GM12875 (cell line): ENCODE measurements at regions not wholly inside any gene's neighbourhood (a gene's known extent, or its start where the extent isn't known, plus 50 kb on each side); places are given as distances from the start of the nearest gene placed in this dataset.

Experiments
- H3K4me3 ChIP-seq: one replicate; pipeline ENCODE4 v1.5.1; 2011; ENCODE audit warnings: low read depth, low read length, control low read depth
- TF ChIP-seq, protein P1 (sequence below): IDR thresholded peaks from 2 replicates; pipeline ENCODE4 v1.5.1; 2011; ENCODE audit warnings: low read depth, mild to moderate bottlenecking, control low read depth, inconsistent platforms, low read length, moderate library complexity, borderline replicate concordance; ENCODE audit not compliant: insufficient read depth

DNA sequence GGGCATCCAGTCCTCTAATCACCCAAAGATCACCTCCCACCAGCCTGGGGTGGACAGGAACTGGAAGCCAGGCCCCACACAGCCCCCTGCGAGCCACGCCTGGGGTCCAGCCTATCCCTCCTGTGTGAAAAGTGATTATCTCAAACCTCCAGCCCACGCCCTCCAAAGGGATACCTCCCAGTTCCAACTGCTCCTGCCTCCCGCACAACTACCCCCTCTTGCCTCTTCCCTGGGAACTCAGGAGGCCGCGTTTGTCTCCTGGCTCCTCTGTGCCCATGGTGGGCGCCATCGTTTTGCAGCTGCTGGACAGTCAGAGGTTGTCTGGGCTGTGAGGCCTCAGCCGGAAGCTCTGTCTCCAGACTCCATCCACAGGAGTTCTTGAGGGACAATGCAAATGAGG lies 305.9 kb downstream of the AJAP1 start:
- H3K4me3 ChIP-seq: no peak overlapping the region
- TF ChIP-seq, protein P1, sequence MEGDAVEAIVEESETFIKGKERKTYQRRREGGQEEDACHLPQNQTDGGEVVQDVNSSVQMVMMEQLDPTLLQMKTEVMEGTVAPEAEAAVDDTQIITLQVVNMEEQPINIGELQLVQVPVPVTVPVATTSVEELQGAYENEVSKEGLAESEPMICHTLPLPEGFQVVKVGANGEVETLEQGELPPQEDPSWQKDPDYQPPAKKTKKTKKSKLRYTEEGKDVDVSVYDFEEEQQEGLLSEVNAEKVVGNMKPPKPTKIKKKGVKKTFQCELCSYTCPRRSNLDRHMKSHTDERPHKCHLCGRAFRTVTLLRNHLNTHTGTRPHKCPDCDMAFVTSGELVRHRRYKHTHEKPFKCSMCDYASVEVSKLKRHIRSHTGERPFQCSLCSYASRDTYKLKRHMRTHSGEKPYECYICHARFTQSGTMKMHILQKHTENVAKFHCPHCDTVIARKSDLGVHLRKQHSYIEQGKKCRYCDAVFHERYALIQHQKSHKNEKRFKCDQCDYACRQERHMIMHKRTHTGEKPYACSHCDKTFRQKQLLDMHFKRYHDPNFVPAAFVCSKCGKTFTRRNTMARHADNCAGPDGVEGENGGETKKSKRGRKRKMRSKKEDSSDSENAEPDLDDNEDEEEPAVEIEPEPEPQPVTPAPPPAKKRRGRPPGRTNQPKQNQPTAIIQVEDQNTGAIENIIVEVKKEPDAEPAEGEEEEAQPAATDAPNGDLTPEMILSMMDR: no peak

DNA sequence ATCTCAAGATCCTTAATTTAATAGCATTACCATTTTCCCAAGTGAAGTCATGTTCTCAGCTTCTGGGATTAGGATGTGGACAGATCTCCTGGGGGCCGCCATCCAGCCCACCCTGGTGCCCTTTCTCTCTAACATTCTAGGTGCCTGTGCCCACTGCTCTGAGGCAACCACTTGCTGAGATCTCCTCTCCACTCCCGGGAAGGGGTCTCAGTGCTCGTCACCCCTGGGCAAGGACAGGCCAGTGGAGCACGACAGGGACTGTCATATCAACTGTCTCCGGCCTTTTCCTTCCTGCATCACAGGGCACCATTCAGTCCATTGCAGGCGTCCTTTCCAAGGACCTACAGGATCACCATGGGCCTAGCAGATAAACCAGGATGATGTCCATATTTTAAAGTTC lies 304.8 kb downstream of the AJAP1 start:
- TF ChIP-seq, protein P1: no peak
- no peak overlapping the region for H3K4me3 ChIP-seq

GRCh38 chr1:4957027-4957426 lies 302.6 kb downstream of the AJAP1 start:
- TF ChIP-seq, protein P1: no peak

GRCh38 chr1:4954392-4954791 lies 300.0 kb downstream of the AJAP1 start:
- TF ChIP-seq, protein P1: no peak
- H3K4me3 ChIP-seq: no peak overlapping the region

More at GRCh38 chr1:4957027-4957426, 302.6 kb downstream of the AJAP1 start:
- H3K4me3 ChIP-seq: no peak overlapping the region

- H3K4me3 ChIP-seq: no peak overlapping the region
- TF ChIP-seq, protein P1: no peak
Measured at GRCh38 chr1:4951601-4952000, 297.2 kb downstream of the AJAP1 start.

GRCh38 chr1:4946343-4946742 lies 291.9 kb downstream of the AJAP1 start:
- TF ChIP-seq, protein P1: no peak
- H3K4me3 ChIP-seq: no peak overlapping the region

DNA sequence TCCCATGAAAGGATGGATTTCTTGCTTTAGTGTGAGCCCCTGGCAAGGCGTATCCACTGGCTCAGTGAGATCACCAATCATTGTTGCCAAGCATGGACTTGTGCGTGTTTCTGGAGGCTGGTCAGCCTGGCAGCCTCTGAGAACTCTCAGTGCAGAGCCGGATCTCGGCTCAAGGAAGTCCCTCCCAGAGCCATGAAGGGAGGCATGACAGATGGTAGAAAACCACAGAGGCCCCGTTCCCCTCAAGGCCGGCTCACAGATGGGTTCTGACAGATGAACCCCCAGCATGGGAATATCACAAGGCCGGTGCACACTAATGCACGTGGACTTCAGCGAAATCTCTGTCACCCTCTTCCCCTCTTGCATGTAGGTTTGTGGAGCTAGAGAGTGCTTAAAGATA lies 290.5 kb downstream of the AJAP1 start:
- TF ChIP-seq, protein P1: no peak
- H3K4me3 ChIP-seq: no peak overlapping the region
